ENCODE measurements at regions not wholly inside any gene's neighbourhood (a gene's known extent, or its start where the extent isn't known, plus 50 kb on each side); places are given as distances from the start of the nearest gene placed in this dataset.
A peak's percentile ranks its signal among the peaks of the same experiment; 100 is the strongest.

- DNase-seq, result no peak
- intact Hi-C loops (cut with DNase I), result loop anchor here in 1 of 2 donors (5.0 kb wide), 1 partner anchor 749 kb away; no protein-coding TSS in a partner anchor
- Histone ChIP-seq H3K36me3 (ENCODE audit: insufficient read depth in 1 of 2, low read depth in 1 of 2) (no peaks in the 10 kb centered on the region), H3K4me3 (no peak overlapping the region), H3K27ac (peak overlapping the region; percentile 42), H3K4me1 (peaks cover 43% of the 10 kb centered on the region), H3K9me3 (no peaks in the 10 kb centered on the region), H3K27me3 (ENCODE audit: insufficient read depth in 3 of 3, low read length in 2 of 3) (no peaks in the 10 kb centered on the region)
- no peak for ATAC-seq
- TF ChIP-seq CTCF (IDR thresholded peaks at IDR 0.05), result no peak
- WGBS, 3 donors, result 62 to 81% (median 76%) methylated on average over 7 of the region's 7 CpGs
These were observed 571.1 kb downstream of the TNS1 start for GRCh38 chr2:217431577-217432269.

GRCh38 chr2:217430916-217431576 is 571.2 kb upstream of the TNP1 start:
- Histone ChIP-seq H3K9me3 (no peaks in the 10 kb centered on the region), H3K27ac (peak overlapping the region; percentile 42), H3K27me3 (ENCODE audit: insufficient read depth in 3 of 3, low read length in 2 of 3) (no peaks in the 10 kb centered on the region), H3K4me1 (peaks cover 37% of the 10 kb centered on the region), H3K4me3 (no peak overlapping the region), H3K36me3 (ENCODE audit: insufficient read depth in 1 of 2, low read depth in 1 of 2) (no peaks in the 10 kb centered on the region)
- TF ChIP-seq CTCF (IDR thresholded peaks at IDR 0.05), result no peak
- DNase-seq (no peak), ATAC-seq (peak in 3 of 4 donors; percentile 37 to 45 (median 42))
- 50 to 61% (median 52%) methylated on average over 3 of the region's 3 CpGs for WGBS, 3 donors
- intact Hi-C loops (cut with DNase I), result loop anchor here in 1 of 2 donors (5.0 kb wide), 1 partner anchor 749 kb away; no protein-coding TSS in a partner anchor

- TF ChIP-seq CTCF (IDR thresholded peaks at IDR 0.05), result no peak
- DNase-seq, result no peak
- no peak overlapping the region for H3K4me3 ChIP-seq
- 77 to 84% (median 79%) methylated on average over 6 of the region's 6 CpGs for WGBS, 3 donors
- H3K27me3 ChIP-seq (ENCODE audit: insufficient read depth in 3 of 3, low read length in 2 of 3), result no peaks in the 10 kb centered on the region
- H3K9me3 ChIP-seq, result no peaks in the 10 kb centered on the region
- no peaks in the 10 kb centered on the region for H3K36me3 ChIP-seq (ENCODE audit: insufficient read depth in 1 of 2, low read depth in 1 of 2)
- peaks cover 27% of the 10 kb centered on the region for H3K4me1 ChIP-seq
- H3K27ac ChIP-seq, result no peak overlapping the region
- intact Hi-C loops (cut with DNase I), result loop anchor here in 1 of 2 donors (5.0 kb wide), 1 partner anchor 748 kb away; no protein-coding TSS in a partner anchor
- ATAC-seq, result no peak
These were observed 570.2 kb upstream of the TNP1 start for GRCh38 chr2:217429981-217430500.

GRCh38 chr2:217421834-217422233 is 562.0 kb upstream of the TNP1 start:
- Histone ChIP-seq H3K36me3 (ENCODE audit: insufficient read depth in 1 of 2, low read depth in 1 of 2) (no peaks in the 10 kb centered on the region), H3K27me3 (ENCODE audit: insufficient read depth in 3 of 3, low read length in 2 of 3) (no peaks in the 10 kb centered on the region), H3K4me1 (peaks cover 3% of the 10 kb centered on the region), H3K4me3 (no peak overlapping the region), H3K9me3 (no peaks in the 10 kb centered on the region), H3K27ac (no peak overlapping the region)
- ATAC-seq (no peak), DNase-seq (no peak)
- intact Hi-C loops (cut with DNase I), result no loop called here
- no peak for TF ChIP-seq CTCF (IDR thresholded peaks at IDR 0.05)

Data from psoas muscle (tissue), 7 donors.